OCI-LY1 (cell line): ENCODE measurements at regions not wholly inside any gene's neighbourhood (a gene's known extent, or its start where the extent isn't known, plus 50 kb on each side); places are given as distances from the start of the nearest gene placed in this dataset.

ENCODE experiments used
- CTCF ChIP-seq: fragments of 200-600 bp; sonication (generic), shearing (Covaris generic); IDR thresholded peaks from 2 replicates; pipeline ENCODE4 v1.5.1; 2017; ENCODE audit warnings: mild to moderate bottlenecking, antibody characterized with exemption, low read length, moderate library complexity, mixed read lengths
- EZH2 ChIP-seq: fragments of 200-600 bp; sonication (generic), shearing (Covaris generic); IDR thresholded peaks from 2 replicates; pipeline ENCODE4 v1.8.0; 2017; ENCODE audit warnings: borderline replicate concordance, mixed run types, mild to moderate bottlenecking, antibody characterized with exemption, low read length, moderate library complexity, mixed read lengths

- TF ChIP-seq CTCF (no peak), EZH2 (no peak)
Observed at GRCh38 chr17:21823643-21824042, 131.3 kb downstream of the KCNJ18 start.
